ENCODE measurements at regions not wholly inside any gene's neighbourhood (a gene's known extent, or its start where the extent isn't known, plus 50 kb on each side); places are given as distances from the start of the nearest gene placed in this dataset.
"Not testable (repeated sequence)": the region's sequence is repeated elsewhere in the genome, so short reads cannot be mapped to it uniquely, and the experiment has no call there.

DNA sequence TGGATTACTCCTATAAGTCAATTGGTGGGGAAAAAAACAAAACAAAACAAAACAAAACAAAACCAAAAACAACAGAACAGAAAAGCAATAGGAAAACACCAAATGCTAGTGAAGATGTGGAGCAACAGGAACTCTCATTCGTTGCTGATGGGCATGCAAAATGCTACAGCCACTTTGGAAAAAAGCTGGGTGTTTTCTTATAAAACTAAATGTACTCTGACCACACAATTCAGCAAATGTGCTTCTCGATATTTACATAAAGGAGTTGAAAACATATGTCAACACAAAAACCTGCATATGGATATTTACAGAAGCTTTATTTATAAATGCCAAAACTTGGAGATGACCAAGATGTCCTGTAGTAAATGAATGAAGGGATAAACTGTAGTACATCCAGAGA lies 703.6 kb upstream of the FAM241A start:
- DNase-seq = no peak

DNA sequence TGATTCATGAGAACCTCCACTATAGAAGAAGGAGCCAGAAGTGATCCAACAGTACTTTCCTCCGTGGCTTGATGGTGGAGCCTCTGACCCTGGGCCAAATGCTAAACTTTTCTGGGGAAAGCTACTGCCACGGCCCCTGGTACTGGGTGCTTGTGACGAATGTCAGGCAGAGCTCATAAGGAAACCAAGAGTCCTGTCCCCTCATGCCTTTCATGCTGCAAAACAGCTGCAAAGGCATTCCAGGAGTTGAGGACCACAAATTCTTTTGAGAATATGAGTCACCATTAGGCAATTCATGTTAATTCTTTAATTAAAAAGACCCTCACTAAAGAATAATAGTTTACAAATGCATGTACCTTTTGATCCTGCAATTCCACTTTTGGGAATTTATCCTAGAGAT lies 700.4 kb upstream of the FAM241A start:
- DNase-seq = not testable (repeated sequence)

DNA sequence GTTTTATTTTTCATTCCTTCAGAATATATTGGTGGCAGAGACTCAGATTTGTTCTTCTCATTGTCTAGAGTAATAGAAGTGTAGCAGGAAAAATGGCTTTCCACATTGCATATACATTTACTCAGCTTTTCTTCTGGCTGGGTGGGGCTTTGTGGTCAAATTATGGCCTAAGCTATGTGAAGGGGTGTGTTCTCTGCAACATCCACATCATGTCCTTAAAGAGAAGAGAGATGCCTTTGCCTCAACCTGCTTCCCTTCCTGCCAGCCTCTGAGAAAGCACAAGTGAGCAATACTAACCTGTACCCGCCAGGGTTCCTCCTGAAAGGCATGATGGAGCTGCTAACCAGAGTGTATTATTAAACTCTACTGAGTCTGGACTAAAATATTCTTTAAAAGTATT lies 695.6 kb upstream of the FAM241A start:
- DNase-seq = no peak

- peak in 1 of 2 experiments; percentile 3 for DNase-seq
Observed at GRCh38 chr4:111450867-111451266, 694.4 kb upstream of the FAM241A start.

DNA sequence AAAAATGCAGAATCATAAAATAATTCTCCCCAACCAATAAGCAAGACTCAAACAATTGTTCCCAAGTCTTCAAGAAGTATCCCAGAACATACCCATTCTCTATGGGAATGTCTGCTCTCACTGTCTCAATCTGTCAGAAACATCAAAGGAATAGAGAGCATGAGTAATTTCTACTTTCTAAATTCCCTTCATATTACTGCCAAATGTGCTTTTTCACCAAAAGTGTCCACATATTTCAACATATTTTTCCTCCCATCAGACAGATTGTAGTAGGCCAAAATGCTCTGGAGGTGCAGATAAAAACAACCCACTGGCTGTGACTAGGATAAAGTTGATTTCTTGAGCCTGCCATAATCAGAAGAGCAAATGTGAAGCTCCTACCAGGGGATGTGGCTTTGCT lies 692.0 kb upstream of the FAM241A start:
- DNase-seq = no peak

DNA sequence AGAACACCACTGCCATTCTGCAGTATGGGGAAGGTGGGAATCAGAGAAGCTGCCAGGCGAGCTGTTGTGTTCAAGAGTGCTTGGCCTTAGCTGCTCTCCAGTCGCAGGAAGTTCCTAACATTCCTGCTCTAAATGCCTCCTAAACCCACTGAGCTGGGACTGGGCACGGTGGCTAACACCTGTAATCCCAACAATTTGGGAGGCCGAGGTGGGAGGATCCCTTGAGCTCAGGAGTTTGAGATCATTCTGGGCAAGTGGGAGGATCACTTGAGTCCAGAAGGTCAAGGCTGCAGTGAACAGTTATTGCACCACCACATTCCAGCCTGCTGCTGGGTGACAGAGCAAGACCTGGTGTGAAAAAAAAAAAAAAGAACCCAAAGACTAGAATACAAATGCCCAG lies 690.3 kb upstream of the FAM241A start:
- no peak for DNase-seq

DNA sequence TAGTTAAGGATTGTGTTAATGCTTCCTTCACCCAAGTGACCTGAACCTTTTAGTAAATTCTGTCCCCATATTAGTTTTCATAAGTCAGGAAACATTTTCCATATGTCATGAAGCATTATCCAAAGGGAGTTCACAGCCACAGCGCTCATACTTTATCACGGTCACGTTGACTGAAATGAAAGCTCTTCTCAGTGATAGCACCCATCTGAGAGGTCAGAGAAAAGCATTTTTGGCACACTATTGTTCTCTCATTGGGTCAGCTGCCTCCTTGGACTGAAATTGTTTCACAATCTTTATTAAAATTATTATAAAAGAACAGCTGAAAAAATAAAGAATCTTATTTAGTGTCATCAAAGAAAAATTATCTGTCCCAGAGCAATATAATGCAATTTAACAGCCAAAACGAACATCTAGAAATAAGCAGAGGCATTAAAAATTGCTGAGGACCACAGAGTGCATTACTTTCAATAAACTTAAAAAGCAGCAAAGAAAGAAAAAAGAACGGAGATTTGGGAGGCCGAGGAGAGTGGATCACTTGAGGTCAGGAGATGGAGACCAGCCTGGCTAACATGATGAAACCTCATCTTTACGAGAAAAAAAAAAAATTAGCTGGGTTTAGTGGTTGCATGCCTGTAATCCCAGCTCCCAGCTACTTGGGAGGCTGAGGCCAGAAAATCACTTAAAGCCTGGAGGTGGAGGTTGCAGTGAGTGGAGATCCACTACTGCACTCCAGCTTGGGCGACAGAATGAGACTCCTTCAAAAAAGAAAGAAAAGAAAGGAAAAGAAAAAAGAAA lies 680.8 kb upstream of the FAM241A start:
- DNase-seq = no peak

- DNase-seq = no peak
Observed at GRCh38 chr4:111466811-111467604, 678.2 kb upstream of the FAM241A start.

- peak in 1 of 2 experiments; percentile 1 for DNase-seq
Observed at GRCh38 chr4:111475001-111475400, 670.3 kb upstream of the FAM241A start.

DNA sequence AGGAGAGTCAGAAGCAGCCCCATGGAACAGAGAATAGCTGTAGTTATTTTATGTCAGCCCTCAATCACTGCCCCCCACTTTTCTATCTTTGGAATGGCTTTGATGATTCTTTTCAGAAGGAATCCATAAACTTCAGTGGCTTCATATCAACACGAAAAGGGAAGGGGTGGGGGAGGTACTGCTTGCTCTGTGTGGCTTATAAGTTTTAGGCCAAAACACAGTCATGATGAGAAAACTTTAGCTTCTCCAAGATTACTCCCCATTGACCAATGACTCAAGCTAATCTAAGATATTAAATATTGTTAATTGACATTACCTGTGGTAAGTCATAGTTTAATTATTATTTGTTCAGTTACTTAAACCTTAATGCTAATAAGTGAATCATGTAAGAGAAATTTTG lies 669.6 kb upstream of the FAM241A start:
- DNase-seq = no peak

DNA sequence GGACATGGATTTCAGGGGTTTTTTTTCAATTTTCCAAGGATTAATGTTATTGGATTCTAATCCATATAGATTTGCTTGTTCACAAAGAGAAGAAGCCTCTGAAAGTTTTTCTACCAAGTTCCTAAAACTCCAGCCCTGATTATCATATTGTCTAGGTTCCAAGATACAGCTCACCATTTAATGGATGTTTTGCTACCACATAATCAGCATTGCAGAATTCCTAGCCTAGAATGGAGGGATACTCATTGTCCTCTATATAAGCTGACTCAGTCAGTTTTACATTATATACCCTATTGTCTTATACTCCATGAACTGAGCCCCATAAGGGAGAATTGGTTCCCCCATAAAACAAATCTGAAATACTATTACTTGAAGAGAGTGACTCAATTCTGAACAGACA lies 664.7 kb upstream of the FAM241A start:
- DNase-seq = no peak

DNA sequence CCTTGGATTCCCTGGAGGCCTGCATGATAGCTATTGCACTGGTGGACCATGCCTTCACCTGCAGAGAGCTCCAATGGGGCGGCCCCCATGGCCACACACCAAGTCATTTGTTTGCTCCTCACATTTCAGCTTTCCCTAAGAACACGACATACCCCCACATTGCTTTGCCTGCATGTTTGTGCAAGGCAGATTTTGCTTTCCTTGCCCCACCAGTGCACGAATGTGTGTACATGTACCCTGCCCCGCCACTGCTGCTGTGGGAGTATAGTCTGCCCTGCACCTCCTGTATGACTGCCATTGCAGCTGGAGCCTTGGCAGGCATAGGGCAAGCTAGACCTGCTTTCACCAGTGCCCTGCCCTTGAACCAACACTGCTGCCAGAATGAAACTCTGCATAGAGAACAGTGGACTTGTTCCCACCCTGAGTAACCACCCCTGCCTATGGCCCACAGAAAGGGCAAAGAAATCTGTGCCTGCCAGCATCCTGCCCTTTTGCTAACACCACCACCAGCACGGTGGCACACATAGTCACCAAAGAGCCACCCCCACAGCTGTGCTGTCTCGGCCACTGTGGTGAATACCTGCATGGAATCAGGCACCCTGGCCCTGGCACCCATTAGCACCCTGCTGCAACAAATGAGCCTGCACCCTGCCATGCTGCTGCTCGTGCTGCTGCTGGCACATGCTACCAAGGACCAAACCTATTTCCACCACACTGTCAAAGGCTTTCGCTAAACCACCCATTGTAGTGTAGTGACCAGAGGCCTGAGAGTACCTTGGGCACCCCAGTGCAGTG lies 661.7 kb upstream of the FAM241A start:
- DNase-seq = no peak

GRCh38 chr4:111492496-111492895 lies 652.8 kb upstream of the FAM241A start:
- DNase-seq = no peak

GRCh38 chr4:111494471-111494870 lies 650.8 kb upstream of the FAM241A start:
- no peak for DNase-seq

- DNase-seq = no peak
Observed at GRCh38 chr4:111494971-111495370, 650.3 kb upstream of the FAM241A start.

GRCh38 chr4:111499291-111499690 lies 646.0 kb upstream of the FAM241A start:
- DNase-seq = no peak

GRCh38 chr4:111499706-111500105 lies 645.5 kb upstream of the FAM241A start:
- no peak for DNase-seq

DNA sequence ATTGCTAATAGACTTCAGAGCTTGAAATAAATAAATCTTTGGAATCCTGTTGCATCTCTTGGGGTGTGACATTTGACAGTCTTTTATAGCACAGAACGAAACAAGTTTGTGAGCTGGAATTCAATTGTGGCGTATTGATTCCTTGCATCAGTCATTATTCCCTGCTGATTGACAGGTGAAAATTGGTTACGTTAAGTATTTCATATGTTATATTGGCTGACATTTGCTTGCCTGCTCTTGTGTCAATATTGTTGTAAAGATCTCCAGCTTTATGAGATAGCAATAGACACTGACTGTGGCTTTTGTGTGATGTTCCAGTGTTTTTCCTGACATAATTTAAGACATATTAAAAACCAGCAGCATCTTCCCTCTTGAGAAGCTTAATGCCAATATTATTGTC lies 644.4 kb upstream of the FAM241A start:
- DNase-seq = no peak

- DNase-seq = no peak
Observed at GRCh38 chr4:111501946-111502345, 643.3 kb upstream of the FAM241A start.

- no peak for DNase-seq
Observed at GRCh38 chr4:111502626-111503025, 642.6 kb upstream of the FAM241A start.

DNA sequence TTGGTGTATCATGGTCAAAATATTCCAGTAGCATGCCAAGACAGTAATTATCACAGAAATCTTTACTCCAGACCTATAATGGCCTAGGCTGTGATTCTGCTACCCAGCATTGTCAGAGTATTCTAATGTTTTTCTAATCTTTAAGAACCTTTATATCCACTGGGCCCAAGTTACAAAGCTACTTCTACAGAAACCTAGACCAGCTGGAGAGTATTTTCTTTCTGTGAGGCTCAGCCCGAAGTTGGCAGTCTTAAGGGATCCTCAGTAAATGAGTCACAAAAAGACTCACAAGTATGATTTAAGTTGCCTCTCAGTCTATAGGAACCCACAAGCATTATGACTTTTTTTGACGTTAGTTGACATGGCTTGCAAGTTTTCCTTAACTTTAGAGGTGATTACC lies 638.5 kb upstream of the FAM241A start:
- DNase-seq = no peak

- no peak for DNase-seq
Observed at GRCh38 chr4:111510535-111510934, 634.7 kb upstream of the FAM241A start.

GRCh38 chr4:111512081-111512783 lies 633.0 kb upstream of the FAM241A start:
- DNase-seq = no peak
